Epithelial cell of proximal tubule (primary cell): ENCODE measurements at regions not wholly inside any gene's neighbourhood (a gene's known extent, or its start where the extent isn't known, plus 50 kb on each side); places are given as distances from the start of the nearest gene placed in this dataset.

Experiments
- DNase-seq: peaks from one replicate; pipeline ENCODE4 v3.0.0-alpha.2; 2011; ENCODE audit warnings: low read depth
- H3K4me3 ChIP-seq: 2 replicates; pipeline ENCODE4 v1.5.1; 2011; ENCODE audit warnings: low read depth, mild to moderate bottlenecking, low read length
- CTCF ChIP-seq: conservative IDR thresholded peaks from 2 replicates; pipeline ENCODE4 v1.5.1; 2012; ENCODE audit warnings: low read depth, mild to moderate bottlenecking, low read length

GRCh38 chr18:40072761-40073160 is 1882.3 kb upstream of the PIK3C3 start:
- H3K4me3 ChIP-seq, result no peak overlapping the region
- no peak for TF ChIP-seq CTCF
- no peak for DNase-seq

GRCh38 chr18:40066368-40066767 is 1888.7 kb upstream of the PIK3C3 start:
- DNase-seq, result no peak
- no peak for TF ChIP-seq CTCF
- no peak overlapping the region for H3K4me3 ChIP-seq

- DNase-seq, result no peak
- H3K4me3 ChIP-seq, result no peak overlapping the region
- no peak for TF ChIP-seq CTCF
Measured at GRCh38 chr18:40063488-40063887, 1891.5 kb upstream of the PIK3C3 start.

- TF ChIP-seq CTCF, result no peak
- DNase-seq, result no peak
Measured at GRCh38 chr18:40061086-40061485, 1893.9 kb upstream of the PIK3C3 start.

GRCh38 chr18:40060562-40060961 is 1894.5 kb upstream of the PIK3C3 start:
- DNase-seq, result no peak
- H3K4me3 ChIP-seq, result no peak overlapping the region
- TF ChIP-seq CTCF, result no peak

More at GRCh38 chr18:40061086-40061485, 1893.9 kb upstream of the PIK3C3 start:
- no peak overlapping the region for H3K4me3 ChIP-seq

- TF ChIP-seq CTCF, result no peak
- no peak for DNase-seq
- H3K4me3 ChIP-seq, result no peak overlapping the region
Measured at GRCh38 chr18:40058811-40059570, 1896.0 kb upstream of the PIK3C3 start.

GRCh38 chr18:40056079-40056692 is 1898.8 kb upstream of the PIK3C3 start:
- no peak for DNase-seq
- H3K4me3 ChIP-seq, result no peak overlapping the region
- no peak for TF ChIP-seq CTCF
